ENCODE measurements at regions not wholly inside any gene's neighbourhood (a gene's known extent, or its start where the extent isn't known, plus 50 kb on each side); places are given as distances from the start of the nearest gene placed in this dataset.

DNA sequence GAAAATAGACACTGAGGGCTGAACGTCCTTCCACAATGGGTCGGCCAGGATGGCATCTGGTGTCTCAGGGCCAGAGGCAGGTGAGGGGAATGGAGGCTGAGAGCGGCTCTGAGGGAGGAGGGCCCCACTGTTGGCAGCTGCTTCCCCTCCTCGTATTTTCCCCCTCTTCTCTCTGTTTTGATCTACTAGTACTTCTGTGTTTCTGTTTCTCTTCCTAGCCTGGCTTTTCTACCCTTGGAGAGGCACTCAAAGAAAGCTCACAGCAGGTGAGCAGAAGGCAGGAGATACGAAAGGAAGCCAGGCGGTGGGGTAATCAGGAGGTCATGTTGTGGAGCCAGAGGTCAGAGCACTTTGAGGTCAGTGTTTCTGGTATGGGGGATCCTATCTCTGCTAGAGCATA, 151.8 kb upstream of the GATB start:
- TF ChIP-seq EZH2 (IDR thresholded peaks at IDR 0.05; ENCODE audit: low read length, unreplicated experiment): no peak
- TF ChIP-seq, protein P1, sequence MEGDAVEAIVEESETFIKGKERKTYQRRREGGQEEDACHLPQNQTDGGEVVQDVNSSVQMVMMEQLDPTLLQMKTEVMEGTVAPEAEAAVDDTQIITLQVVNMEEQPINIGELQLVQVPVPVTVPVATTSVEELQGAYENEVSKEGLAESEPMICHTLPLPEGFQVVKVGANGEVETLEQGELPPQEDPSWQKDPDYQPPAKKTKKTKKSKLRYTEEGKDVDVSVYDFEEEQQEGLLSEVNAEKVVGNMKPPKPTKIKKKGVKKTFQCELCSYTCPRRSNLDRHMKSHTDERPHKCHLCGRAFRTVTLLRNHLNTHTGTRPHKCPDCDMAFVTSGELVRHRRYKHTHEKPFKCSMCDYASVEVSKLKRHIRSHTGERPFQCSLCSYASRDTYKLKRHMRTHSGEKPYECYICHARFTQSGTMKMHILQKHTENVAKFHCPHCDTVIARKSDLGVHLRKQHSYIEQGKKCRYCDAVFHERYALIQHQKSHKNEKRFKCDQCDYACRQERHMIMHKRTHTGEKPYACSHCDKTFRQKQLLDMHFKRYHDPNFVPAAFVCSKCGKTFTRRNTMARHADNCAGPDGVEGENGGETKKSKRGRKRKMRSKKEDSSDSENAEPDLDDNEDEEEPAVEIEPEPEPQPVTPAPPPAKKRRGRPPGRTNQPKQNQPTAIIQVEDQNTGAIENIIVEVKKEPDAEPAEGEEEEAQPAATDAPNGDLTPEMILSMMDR (conservative IDR thresholded peaks at IDR 0.05; ENCODE audit: low read depth, low read length): no peak
- no peak for TF ChIP-seq EZH2phosphoT487 (IDR thresholded peaks at IDR 0.05; ENCODE audit: borderline replicate concordance, low read length)

All from PC-3 (cell line).